Fibroblast of skin of scalp (primary cell): ENCODE measurements at regions not wholly inside any gene's neighbourhood (a gene's known extent, or its start where the extent isn't known, plus 50 kb on each side); places are given as distances from the start of the nearest gene placed in this dataset.
"Not testable (repeated sequence)": the region's sequence is repeated elsewhere in the genome, so short reads cannot be mapped to it uniquely, and the experiment has no call there.

Source experiments
- DNase-seq: peaks from one replicate; pipeline ENCODE4 v3.0.0-alpha.2; 2013

- DNase-seq: no peak
Observed at GRCh38 chr2:136323195-136323594, 205.2 kb upstream of the CXCR4 start.

DNA sequence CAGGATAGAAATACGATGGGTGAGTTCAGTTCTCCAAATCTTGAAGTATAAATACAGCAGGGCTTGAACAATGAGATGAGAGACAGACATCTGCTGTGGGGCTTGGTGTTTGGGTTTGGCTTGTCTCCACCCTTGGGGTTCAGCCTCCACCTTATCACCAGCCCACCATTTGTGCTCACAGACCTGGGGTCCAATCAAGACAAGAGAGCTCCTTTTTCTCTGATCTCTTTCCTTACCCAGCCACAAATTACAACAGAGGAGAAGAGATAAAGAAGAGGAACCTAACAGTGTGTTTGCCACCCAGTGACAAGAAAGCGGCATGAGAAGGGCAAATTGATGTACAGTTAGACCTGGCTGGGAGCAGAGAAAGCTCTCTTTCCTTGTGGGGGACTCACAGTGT lies 204.5 kb upstream of the CXCR4 start:
- no peak for DNase-seq

GRCh38 chr2:136319651-136320050 lies 201.7 kb upstream of the CXCR4 start:
- no peak for DNase-seq

DNA sequence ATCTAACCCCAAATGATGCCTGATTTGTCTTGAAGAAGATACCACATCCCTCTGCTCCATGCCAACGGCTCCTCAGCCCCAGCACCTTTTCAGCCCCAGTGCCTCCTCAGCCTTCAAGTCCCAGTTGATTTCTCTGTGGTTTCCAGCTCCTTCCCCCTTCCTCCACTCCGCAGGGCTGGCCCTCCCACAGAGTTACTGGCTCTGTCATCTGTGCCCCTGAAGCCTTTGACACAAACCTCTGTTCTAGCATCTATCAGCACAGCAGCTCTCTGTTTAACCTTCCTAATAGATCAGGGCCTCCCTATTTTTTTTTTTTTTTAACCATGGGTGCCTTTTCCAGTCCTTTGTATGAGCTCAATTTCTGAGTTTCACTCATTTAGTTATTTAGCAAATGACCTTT lies 201.3 kb upstream of the CXCR4 start:
- no peak for DNase-seq

- DNase-seq: no peak
Observed at GRCh38 chr2:136314240-136314639, 196.3 kb upstream of the CXCR4 start.

GRCh38 chr2:136312568-136312967 lies 194.6 kb upstream of the CXCR4 start:
- not testable (repeated sequence) for DNase-seq

DNA sequence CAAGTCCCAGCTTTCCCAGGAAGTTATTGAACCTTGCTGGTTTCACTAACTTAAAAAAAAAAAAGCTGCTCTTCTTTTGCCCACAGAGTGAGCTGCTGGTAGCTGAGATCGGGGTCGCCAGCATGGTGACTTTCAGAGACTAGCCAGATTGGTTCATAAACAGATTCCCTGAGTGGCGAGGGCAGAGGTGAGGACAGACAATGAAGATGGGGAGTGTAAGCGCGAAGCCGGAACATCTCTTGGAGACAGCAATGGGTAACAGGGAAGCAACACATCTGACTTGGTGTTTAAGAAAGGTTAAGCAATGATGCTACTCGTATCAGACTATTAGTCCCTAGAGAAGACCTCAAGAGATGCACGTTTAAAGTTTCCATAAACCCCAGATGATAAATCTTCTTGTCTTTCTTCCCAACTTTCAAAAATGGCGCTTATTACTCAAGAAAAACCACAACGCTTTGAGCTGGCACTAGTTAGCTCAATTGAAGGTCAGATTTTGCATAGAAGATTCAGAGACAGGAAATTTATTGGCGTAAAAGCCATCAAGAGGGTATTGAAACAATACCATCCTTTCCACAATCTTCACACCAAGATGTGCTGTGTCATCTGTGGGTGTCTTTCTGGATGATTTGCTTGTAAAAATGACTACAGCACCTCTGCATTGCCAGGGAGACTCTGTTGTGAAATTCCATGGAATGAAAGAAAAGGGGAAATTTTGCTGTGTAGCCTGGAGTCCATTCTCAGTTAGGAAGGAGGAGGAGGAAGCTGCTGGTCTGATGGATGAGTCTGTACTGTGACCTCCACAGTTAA lies 193.1 kb upstream of the CXCR4 start:
- no peak for DNase-seq

- DNase-seq: no peak
Observed at GRCh38 chr2:136310005-136310495, 192.1 kb upstream of the CXCR4 start.

DNA sequence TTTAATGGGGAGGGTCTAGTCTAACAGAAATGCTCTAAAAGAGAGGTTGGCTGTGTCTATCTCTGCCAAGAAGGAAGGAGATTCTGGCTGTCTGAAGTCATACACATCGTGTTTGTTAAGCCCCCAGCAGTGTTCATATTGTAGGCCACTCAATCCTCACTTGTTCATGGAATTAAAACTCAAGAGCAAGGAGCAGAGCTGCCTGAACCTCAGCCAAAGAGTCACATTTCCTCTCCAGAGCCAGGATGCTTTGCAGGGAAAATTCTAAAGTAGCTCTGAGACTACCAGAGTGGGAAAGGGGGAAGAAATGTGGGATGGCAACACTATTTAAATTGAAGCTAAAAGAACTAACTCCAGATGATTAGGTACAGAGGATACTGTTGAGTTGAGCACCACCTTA lies 190.7 kb upstream of the CXCR4 start:
- DNase-seq: no peak

DNA sequence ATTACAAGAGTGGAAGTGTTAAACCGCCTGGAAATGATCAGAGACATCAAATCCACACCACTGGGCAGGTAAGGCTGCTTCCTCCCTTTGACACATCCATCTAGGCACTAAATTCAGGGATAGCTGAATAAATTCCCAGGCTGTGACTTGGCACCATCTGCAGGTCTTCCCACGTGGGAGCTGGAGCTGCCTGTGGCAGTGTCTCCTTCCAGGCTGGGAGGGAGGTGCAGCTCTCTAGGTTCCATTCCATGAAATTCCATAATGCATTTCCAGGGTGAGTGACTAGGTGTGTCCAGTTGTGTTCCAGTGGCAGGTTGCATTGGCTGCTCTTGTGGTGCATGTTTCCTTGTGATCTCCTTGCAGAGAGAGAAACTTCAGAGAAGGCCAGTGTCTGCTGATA lies 188.9 kb upstream of the CXCR4 start:
- DNase-seq: no peak

DNA sequence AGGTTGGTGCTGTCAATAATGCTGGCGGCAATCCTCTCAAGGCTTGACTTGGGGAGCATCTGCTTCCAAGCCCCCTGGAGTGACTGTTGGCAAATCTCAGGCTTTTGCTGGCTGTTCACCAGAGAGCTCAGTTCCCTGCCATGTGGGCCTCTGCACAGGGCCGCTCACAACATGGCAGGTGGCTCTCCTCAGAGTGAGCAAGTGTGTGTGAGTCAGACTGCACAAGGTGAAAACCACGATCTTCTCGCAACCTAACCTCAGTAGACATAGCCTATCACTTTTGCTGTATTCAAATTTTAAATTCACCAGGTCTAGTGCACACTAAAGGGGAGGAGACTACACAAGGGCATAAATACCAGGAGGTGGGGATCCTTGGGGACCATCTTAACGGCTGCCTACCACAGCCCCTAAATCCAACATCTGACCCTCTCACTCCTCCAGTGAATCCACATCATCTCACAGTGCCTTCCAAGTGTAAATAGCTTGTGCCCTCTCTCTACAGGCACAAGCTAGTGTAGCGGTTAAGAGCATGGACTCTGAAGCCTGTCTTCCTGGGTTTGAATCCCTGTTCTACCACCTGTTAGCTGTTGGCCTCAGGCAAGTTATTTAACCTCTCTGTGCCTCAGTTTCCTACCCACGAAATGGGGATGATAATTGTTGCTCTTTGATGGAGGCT lies 187.7 kb upstream of the CXCR4 start:
- DNase-seq: no peak

GRCh38 chr2:136301006-136301405 lies 183.1 kb upstream of the CXCR4 start:
- DNase-seq: no peak

DNA sequence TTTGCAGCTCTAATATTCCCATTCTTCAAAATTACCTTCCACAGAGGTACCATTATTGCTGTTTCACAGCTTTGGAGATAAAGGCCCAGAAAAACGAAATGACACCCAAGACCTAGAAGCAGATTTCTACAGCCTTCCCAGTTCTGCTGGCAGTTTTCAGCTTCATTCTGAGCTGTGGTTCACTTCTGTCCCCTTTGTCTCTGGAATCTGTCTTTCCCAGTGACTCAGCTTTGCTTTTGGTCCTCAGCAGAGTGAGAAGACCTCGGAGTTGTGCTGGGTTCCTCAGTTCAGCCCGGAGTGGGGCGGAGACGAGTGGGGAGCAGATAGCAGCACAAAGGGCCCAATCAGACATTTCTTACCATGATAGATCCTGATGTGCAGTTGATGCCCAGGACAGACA lies 180.7 kb upstream of the CXCR4 start:
- no peak for DNase-seq

GRCh38 chr2:136297994-136298393 lies 180.0 kb upstream of the CXCR4 start:
- no peak for DNase-seq

DNA sequence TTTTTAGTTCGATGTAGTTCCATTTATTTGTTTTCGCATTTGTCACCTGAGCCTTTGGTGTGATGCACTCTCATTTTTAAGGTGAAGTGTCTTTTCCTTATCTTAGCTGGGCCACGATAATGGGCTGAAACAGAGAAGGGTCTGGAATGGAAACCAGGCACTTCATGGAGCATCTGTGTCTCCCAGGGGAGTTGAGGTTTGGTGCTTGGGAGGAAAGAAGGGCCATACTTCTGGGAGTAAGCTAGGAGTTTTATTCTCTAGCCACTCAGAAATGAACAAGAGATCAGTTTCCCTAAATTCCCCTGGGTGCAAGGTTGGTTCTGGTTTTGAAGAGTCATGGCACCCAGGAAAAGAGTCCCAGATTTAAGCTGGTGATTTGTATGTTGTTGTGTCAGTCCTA lies 179.4 kb upstream of the CXCR4 start:
- DNase-seq: no peak

GRCh38 chr2:136295168-136295567 lies 177.2 kb upstream of the CXCR4 start:
- no peak for DNase-seq

DNA sequence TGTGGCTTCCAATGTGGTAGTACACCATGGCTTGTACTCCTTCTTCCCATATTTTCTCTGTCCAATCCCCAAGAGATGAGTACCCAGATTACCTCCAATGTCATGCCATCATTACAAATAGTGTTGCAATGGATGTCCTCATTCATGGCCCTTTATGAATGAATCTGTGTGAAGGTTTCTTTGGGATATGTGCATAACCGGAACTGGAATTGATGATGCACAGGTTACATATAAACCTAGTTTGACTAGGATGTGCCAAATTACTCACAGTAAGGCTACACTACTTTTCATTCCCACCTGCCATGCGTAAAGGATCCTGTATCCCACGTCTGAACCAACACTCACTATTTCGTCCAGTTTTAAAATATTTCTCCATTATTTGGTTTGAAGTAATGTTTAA lies 173.9 kb upstream of the CXCR4 start:
- DNase-seq: no peak

DNA sequence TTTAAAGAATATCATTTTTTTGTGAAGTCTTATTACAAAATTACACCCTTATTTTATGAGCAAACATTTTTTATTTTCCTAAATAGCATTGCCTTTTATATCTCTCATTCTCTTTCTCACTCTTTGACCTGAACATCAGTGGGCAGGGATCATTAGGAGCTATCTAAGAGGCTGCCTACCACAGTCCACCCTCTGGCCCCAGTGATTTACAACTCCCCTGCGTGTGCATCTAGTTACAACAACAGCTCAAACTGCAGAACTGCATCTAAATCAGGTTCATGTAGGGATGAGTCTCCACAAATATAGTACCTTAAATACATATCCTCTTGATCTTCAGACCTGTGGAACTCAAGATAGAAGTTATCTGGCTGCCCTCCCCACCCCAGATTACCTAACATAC lies 172.4 kb upstream of the CXCR4 start:
- DNase-seq: no peak

DNA sequence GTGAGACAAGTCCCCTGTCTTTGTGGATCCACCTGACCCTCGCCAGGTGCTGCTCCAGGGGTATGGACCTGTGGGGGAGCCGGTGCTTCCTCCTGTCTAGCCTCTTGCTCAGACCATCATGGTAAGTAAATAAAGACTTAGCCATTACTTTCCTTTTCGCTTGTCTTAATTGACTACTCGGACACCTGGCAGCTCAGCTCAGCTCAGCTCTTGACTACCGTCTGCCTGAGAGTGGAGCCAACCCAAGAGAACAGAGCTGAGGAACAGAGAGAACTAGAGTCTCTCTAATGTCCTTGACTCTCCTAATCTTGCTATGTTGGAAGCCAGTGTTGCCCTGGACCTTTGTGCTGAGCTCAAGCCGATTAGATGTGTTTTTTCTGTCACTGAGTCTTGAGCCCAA lies 170.3 kb upstream of the CXCR4 start:
- no peak for DNase-seq

DNA sequence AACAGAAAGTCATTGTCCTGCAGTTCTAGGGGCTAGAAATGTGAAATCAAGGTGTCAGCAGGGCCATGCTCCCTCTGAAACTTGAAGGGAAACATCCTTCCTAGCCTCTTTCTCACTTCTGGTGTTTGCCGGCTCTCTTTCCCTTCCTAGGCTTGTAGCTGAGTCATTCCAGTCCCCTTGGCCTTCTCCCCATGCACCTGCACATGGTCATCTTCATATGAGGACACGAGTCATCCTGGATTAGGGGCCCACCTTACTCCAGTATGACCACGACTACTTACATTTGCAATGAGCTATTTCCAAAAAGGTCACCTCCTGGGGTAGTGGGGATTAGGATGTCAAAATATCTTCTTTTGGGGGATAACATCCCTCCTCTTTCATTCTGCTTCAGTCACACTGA lies 168.5 kb upstream of the CXCR4 start:
- DNase-seq: no peak

GRCh38 chr2:136284226-136285119 lies 166.5 kb upstream of the CXCR4 start:
- DNase-seq: no peak

DNA sequence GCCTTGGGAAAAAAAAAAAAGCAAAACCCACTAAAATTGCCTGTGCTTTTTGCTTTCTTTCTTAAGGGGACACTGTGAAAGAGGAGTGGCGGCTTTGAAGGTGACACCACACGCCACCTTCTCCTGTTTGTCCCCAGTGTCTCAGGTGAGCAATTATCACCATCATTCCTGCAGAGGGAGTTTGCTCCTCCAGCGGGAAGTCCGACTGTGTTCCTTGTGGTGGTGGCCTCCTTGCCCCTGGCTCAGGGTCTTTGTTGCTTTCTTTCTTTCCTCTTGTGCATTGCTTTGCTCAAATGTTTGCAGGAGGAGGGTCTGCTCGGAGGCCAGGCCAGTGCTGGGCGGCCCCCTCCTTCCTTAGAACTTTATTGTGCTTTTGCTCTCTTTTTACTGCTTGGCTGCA lies 164.3 kb upstream of the CXCR4 start:
- DNase-seq: no peak
